HL-60/S4 treated with retinoic acid at 250 ng/mL for 4 days and 3 days (cell line): ENCODE measurements at regions not wholly inside any gene's neighbourhood (a gene's known extent, or its start where the extent isn't known, plus 50 kb on each side); places are given as distances from the start of the nearest gene placed in this dataset.

Source experiments
- in situ Hi-C: fragments of 300-500 bp; cut with MboI; formaldehyde crosslinking; loops from 2 replicates; pipeline ENCODE4 v1.7.0; 2022; ENCODE audit warnings: low sequenced_read_pairs

- in situ Hi-C loops: no loop called here
Measured at GRCh38 chr3:41120460-41120859, 78.8 kb upstream of the CTNNB1 start.

DNA sequence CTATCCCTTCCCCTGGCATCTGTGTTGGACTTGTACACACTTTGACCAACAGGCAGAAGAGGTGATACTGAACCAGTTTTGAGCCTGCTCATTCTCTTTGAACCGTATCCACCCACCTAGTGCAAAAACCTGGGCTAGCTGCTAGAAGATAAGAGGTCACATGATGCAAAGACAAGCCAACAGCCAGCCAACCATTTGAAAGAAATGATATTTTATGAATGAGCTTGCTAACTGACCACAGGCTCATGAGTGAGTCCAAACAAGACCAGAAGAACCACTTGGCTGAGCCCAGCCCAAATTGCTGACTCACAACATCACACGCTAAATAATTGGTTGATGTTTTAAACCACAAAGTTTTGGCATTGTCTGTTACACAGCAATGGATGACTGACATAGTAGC, 74.0 kb upstream of the CTNNB1 start:
- in situ Hi-C loops: no loop called here

DNA sequence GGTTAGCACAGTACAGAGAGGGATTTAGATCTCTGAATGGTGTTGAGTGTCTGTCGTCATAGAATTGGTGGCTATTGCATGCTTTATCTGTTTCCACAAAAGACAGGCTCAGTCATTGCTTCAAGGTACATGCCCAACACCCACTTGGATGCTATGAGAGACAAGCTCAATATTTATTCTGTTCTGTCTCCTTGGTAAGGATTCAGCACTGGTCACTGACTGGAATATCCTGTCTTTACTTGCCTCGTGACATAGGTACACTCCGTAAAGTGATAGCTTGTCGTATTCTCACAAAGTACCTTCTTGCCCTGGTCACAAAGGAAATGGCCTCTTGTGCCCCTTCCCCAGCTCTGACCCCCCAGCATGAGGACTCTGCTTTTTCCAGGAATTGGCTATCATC, 72.8 kb upstream of the CTNNB1 start:
- in situ Hi-C loops: no loop called here

GRCh38 chr3:41126961-41127360, 72.3 kb upstream of the CTNNB1 start:
- in situ Hi-C loops: no loop called here

DNA sequence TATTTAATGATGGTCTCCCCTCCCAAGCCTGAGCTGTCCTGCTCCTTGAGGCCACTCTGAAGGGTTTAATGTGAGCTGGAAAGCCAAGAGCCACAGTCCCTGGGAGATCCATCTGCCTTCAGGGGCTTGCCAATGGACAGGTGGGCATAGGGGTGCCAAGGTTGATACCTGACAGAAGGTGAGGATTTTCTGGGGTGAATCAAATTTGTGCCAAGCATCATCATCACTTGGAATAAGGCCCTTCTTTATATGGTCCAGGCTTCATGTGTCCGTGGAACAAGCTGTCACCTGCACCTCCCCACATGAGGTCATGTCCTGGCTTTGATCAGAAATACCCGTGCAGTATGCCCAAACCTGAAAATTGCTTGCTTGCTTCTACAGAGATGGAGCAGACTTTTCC, 71.9 kb upstream of the CTNNB1 start:
- in situ Hi-C loops: no loop called here

DNA sequence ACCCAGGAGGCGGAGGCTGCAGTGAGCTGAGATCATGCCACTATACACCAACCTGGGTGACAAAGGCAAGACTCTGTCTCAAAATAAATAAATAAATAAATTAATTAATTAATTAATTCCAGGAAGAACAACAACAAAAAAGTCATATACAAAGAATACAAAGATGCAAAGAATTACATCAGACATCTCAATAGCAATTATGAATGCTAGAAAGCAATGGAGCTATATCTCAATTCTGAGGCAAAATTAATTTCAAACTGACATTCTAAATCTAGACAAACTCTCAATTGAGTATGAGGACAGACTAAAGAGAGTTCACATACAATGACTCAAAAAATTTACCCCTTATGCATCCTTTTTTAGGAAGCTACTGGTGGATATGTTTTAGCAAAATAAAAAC, 69.6 kb upstream of the CTNNB1 start:
- in situ Hi-C loops: no loop called here

DNA sequence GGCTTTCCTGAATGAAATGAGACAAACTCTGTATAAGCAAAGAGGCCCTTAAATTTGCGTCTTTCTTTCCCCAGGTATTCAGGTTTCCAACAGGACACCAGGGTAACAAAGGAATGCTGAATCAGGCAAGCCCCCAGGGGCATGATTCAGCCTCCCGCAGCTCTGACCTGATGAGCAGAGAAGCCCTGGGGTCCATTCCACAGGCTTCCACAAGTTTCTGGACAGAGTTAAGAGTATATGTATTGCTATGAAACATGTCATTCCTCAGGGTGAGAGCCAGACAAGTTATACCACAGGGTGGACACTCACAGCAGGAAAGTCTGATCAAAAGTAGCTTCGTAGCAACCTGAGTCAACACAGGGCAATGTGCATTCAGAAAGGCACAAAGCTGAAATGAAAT, 68.1 kb upstream of the CTNNB1 start:
- in situ Hi-C loops: no loop called here

DNA sequence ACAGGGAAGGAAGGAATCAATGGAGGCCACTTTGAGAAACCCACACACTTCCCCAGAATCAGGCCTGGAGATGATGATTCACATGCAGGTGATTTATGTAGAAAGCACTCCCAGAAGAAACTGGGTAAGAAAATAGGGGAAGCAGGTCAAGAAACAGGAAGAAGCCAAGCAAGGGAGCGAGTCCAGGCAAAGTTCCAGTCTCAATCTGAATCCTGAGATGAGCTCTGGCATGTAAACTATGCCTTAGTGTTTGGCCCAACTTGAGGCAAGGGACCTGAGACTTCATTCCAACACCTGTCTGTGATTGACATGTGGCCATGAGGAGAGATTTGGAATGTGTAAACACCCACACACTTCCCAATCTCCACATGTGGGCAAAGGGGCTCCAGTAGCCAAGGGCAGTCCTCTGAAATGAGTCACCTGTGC, 61.6 kb upstream of the CTNNB1 start:
- in situ Hi-C loops: no loop called here

DNA sequence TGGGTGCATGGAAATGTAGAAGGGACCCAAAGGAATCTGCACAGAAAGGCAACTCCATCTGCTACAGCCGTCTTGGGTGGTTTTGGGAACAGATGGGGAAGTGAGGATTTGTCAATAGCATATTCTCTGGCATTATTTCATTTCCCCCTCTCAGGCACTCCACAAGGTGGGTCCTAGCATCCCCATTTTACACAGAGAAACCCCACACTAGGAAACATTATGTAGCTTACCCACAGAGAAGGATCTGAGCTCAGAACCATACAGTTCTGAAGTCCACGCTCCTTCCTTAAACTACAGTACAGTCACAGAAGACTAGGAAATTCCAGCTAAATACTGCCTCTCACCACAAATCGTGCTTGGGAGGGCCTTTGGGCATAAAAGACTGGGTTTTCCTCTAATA, 61.2 kb upstream of the CTNNB1 start:
- in situ Hi-C loops: no loop called here

DNA sequence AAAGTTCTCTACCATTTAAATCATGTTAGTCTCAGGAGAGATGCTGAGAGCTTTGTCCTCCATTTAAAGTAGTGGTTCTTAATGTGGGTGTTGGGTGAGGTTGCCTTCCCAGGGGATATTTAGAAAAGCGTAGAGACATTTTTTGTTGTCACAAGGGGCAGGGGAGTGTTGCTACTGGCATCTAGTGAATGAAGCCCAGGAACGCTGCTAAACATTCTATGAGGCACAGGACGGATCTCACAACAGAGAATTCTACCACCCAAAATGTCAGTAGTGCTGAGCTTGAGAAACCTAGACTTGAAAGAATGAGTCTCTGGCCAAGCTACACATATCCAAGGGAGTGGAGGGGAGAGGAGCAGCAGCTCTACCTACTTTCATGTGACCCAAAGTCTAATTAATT, 60.7 kb upstream of the CTNNB1 start:
- in situ Hi-C loops: no loop called here

DNA sequence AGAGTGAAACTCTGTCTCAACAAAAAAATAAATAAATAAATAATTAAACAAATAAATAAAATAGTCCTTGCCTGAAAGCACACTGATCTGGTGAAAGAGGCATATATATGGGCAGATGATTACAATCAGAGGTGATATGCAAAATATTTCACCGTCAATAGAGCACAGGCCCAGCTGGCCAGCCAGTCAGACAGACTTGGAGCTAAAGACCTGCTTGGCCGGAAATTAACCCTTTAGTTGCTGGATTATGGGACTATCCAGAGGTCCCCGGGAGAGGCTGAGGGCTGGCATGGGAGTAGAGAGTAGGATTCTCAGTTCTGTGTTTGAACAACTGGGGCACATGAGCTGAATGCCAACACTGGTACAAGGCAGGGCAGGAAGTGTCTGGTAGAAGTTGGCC, 59.1 kb upstream of the CTNNB1 start:
- in situ Hi-C loops: no loop called here

GRCh38 chr3:41141433-41142167, 57.7 kb upstream of the CTNNB1 start:
- in situ Hi-C loops: no loop called here

- in situ Hi-C loops: no loop called here
Measured at GRCh38 chr3:41143421-41144031, 55.8 kb upstream of the CTNNB1 start.

DNA sequence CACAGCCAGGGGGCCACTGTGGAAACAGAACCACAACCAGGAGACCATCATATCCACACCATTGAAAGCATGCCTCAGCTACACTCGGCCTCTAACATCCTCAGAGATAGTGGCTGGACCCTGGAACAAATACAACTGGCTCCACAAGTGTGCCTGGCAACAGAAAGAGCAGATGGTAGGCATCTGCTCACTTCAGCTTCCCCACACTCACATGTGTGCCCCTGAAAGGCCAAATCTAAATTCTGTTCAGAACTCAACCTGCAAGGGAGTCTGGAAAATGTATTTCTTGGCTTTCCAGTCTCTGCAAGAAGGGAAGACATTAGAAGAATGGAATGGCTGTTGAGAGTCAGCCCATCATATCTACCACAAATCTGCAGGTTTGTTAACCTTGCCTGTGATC, 54.7 kb upstream of the CTNNB1 start:
- in situ Hi-C loops: no loop called here

GRCh38 chr3:41148478-41148877, 50.8 kb upstream of the CTNNB1 start:
- in situ Hi-C loops: no loop called here

GRCh38 chr3:41148901-41149300, 50.4 kb upstream of the CTNNB1 start:
- in situ Hi-C loops: no loop called here
